Neuronal stem cell (in vitro differentiated cells): ENCODE measurements at regions not wholly inside any gene's neighbourhood (a gene's known extent, or its start where the extent isn't known, plus 50 kb on each side); places are given as distances from the start of the nearest gene placed in this dataset.
A peak's percentile ranks its signal among the peaks of the same experiment; 100 is the strongest.

Experiments
- DNase-seq: peaks from one replicate; pipeline ENCODE4 v3.0.0-alpha.2; 2013; ENCODE audit warnings: low spot score
- H2AFZ ChIP-seq: one replicate; pipeline ENCODE4 v1.6.1; 2013; ENCODE audit warnings: mild to moderate bottlenecking, low read length, inconsistent platforms
- H2AK5ac ChIP-seq: 2 replicates; pipeline ENCODE4 v1.6.1; 2013; ENCODE audit warnings: low read depth, mild to moderate bottlenecking, inconsistent platforms, low read length, moderate library complexity, mixed read lengths
- H2BK120ac ChIP-seq: 2 replicates; pipeline ENCODE4 v1.6.1; 2013; ENCODE audit warnings: low read depth, mild to moderate bottlenecking, inconsistent platforms, low read length, moderate library complexity, mixed read lengths
- H2BK12ac ChIP-seq: one replicate; pipeline ENCODE4 v1.6.1; 2013; ENCODE audit warnings: low read length, inconsistent platforms
- H2BK15ac ChIP-seq: 2 replicates; pipeline ENCODE4 v1.6.1; 2013; ENCODE audit warnings: mild to moderate bottlenecking, low read length, inconsistent platforms, mixed read lengths
- H2BK5ac ChIP-seq: one replicate; pipeline ENCODE4 v1.6.1; 2013; ENCODE audit warnings: inconsistent platforms, mild to moderate bottlenecking, low read length, moderate library complexity
- H3K14ac ChIP-seq: one replicate; pipeline ENCODE4 v1.6.1; 2013; ENCODE audit warnings: low read length, inconsistent platforms
- H3K18ac ChIP-seq: 2 replicates; pipeline ENCODE4 v1.6.1; 2013; ENCODE audit warnings: low read length, inconsistent platforms
- H3K23ac ChIP-seq: 2 replicates; pipeline ENCODE4 v1.6.1; 2013; ENCODE audit warnings: low read depth, mild to moderate bottlenecking, mixed read lengths, low read length, inconsistent platforms; ENCODE audit not compliant: poor library complexity
- H3K27ac ChIP-seq: replicated peaks from 3 replicates; pipeline ENCODE4 v1.5.1; 2013; ENCODE audit warnings: low read length, inconsistent platforms
- H3K27me3 ChIP-seq, 3 experiments: 2 replicates each; pipeline ENCODE4 v1.6.1; 2013; ENCODE audit warnings: low read length in 3 of 3, mild to moderate bottlenecking in 2 of 3, inconsistent platforms in 1 of 3, low read depth in 1 of 3, mixed read lengths in 1 of 3, moderate library complexity in 1 of 3; ENCODE audit not compliant: control insufficient read depth in 3 of 3, insufficient read depth in 3 of 3
- H3K36me3 ChIP-seq, 2 donors: replicated peaks in 1 of 2; 2 replicates each; pipeline ENCODE4 v1.6.1; 2013; ENCODE audit warnings: low read length in 2 of 2; ENCODE audit not compliant: control insufficient read depth in 2 of 2, insufficient read depth in 2 of 2
- H3K4ac ChIP-seq: 2 replicates; pipeline ENCODE4 v1.6.1; 2013; ENCODE audit warnings: inconsistent platforms, mild to moderate bottlenecking, low read length, moderate library complexity
- H3K4me1 ChIP-seq, 2 donors: 1 replicate in 1 of 2; 2 replicates in 1 of 2; pipeline ENCODE4 v1.6.1; 2013; ENCODE audit warnings: low read length in 2 of 2, low read depth in 1 of 2; ENCODE audit not compliant: control insufficient read depth in 2 of 2, insufficient read depth in 1 of 2
- H3K4me2 ChIP-seq: one replicate; pipeline ENCODE4 v1.6.1; 2013; ENCODE audit warnings: mild to moderate bottlenecking, low read length, inconsistent platforms; ENCODE audit not compliant: insufficient read depth, poor library complexity, severe bottlenecking
- H3K4me3 ChIP-seq, 2 donors: 2 replicates each; pipeline ENCODE4 v1.5.1; 2013; ENCODE audit warnings: low read length in 2 of 2, mild to moderate bottlenecking in 2 of 2, inconsistent platforms in 1 of 2, moderate library complexity in 1 of 2
- H3K79me1 ChIP-seq: one replicate; pipeline ENCODE4 v1.6.1; 2013; ENCODE audit warnings: low read depth, mild to moderate bottlenecking, inconsistent platforms, low read length, moderate library complexity
- H3K9ac ChIP-seq: one replicate; pipeline ENCODE4 v1.6.1; 2013; ENCODE audit warnings: mild to moderate bottlenecking, low read depth, low read length, inconsistent platforms; ENCODE audit not compliant: poor library complexity
- H3K9me3 ChIP-seq, 2 donors: replicated peaks in 1 of 2; 2 replicates each; pipeline versions ENCODE3 to v1.6.1; 2013; ENCODE audit warnings: low read length in 2 of 2, mild to moderate bottlenecking in 2 of 2, inconsistent platforms in 1 of 2, low read depth in 1 of 2, mixed read lengths in 1 of 2, moderate library complexity in 1 of 2; ENCODE audit not compliant: control insufficient read depth in 2 of 2, insufficient read depth in 1 of 2
- H4K8ac ChIP-seq: one replicate; pipeline ENCODE4 v1.6.1; 2013; ENCODE audit warnings: low read depth, mild to moderate bottlenecking, inconsistent platforms, low read length, moderate library complexity
- H4K91ac ChIP-seq: one replicate; pipeline ENCODE4 v1.6.1; 2013; ENCODE audit warnings: low read length, low read depth, mild to moderate bottlenecking, inconsistent platforms; ENCODE audit not compliant: poor library complexity
- WGBS, 2 donors: extraction: QIAGEN DNeasy Blood & Tissue Kit; methylation state at CpG; one replicate each; pipeline ENCODE4 v1.1.7; 2013; ENCODE audit warnings: missing lambda C conversion rate in 2 of 2, mixed read lengths in 1 of 2; ENCODE audit not compliant: insufficient read length in 2 of 2, insufficient replicate concordance in 1 of 2; ENCODE audit errors: extremely low coverage in 2 of 2; 5-methylcytosine and 5-hydroxymethylcytosine counted together

DNA sequence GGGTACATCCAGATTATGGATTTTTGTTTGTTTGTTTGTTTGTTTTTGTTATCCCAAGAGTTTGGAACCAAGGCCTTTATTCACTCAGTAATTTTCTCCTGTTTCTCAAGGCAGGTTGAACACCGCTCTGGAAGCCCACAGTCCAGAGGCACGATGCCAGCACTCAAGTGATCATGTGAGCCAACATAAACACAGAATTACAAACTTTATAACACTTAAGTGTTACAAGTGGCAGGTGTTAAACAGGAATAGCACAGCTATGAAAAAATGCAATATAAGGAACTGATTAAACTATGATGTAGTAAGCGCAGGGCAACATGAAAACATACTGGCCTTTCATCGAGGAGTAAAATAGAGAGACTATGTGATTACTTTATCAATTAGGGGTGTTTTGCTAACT, 1885.8 kb upstream of the SEL1L start:
- no peaks in the 10 kb centered on the region for H3K27me3 ChIP-seq
- H2AK5ac ChIP-seq = no peak overlapping the region
- WGBS, 2 donors = no CpG with 5 or more reads among the region's 4 CpGs
- no peaks in the 10 kb centered on the region for H3K9me3 ChIP-seq
- H2AFZ ChIP-seq = peak overlapping the region; percentile 6
- H2BK5ac ChIP-seq = no peak overlapping the region
- DNase-seq = no peak
- H2BK120ac ChIP-seq = no peak overlapping the region
- H3K36me3 ChIP-seq = no peaks in the 10 kb centered on the region
- no peak overlapping the region for H3K9ac ChIP-seq
- H3K18ac ChIP-seq = no peak overlapping the region
- no peak overlapping the region for H2BK15ac ChIP-seq
- no peak overlapping the region for H3K14ac ChIP-seq
- H3K4ac ChIP-seq = no peak overlapping the region
- H4K8ac ChIP-seq = no peak overlapping the region
- H4K91ac ChIP-seq = no peak overlapping the region
- no peak overlapping the region for H3K4me3 ChIP-seq
- H3K79me1 ChIP-seq = no peaks in the 10 kb centered on the region
- peaks cover 1 to 13% of the 10 kb centered on the region in 2 donors for H3K4me1 ChIP-seq
- H2BK12ac ChIP-seq = no peak overlapping the region
- no peak overlapping the region for H3K23ac ChIP-seq
- H3K27ac ChIP-seq = no peak overlapping the region
- no peak overlapping the region for H3K4me2 ChIP-seq

DNA sequence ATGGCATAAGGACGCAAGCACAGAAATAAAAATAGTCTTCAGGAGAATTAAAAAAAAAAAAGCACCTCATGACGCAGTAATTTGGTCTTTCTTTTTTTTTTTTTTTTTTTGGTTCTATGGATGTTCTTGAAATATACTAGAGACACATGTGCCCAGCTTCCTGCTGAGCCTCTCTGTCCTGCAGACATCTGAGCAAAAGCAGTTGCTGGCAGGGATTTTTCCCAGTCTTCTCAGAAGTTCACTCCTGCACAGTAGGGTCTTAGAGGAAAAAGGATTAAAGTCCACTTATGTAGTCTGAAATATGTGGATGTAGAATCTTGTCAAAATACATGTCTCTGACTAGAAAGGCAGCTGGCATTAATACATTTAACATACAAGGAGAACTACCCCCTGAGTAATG, 1888.1 kb upstream of the SEL1L start:
- Histone ChIP-seq H3K14ac (no peak overlapping the region), H2AK5ac (no peak overlapping the region), H3K27me3 (no peaks in the 10 kb centered on the region), H2BK15ac (no peak overlapping the region), H4K8ac (no peak overlapping the region), H3K23ac (no peak overlapping the region), H2AFZ (peak overlapping the region; percentile 21), H3K4me3 (no peak overlapping the region), H3K4ac (no peak overlapping the region), H3K9me3 (no peaks in the 10 kb centered on the region), H3K4me1 (peaks cover 1 to 13% of the 10 kb centered on the region in 2 donors), H2BK120ac (no peak overlapping the region), H3K79me1 (no peaks in the 10 kb centered on the region), H3K4me2 (no peak overlapping the region), H3K36me3 (no peaks in the 10 kb centered on the region), H2BK12ac (no peak overlapping the region), H3K9ac (no peak overlapping the region), H2BK5ac (no peak overlapping the region), H3K18ac (no peak overlapping the region), H3K27ac (no peak overlapping the region), H4K91ac (no peak overlapping the region)
- DNase-seq = no peak
- no CpG with 5 or more reads among the region's 2 CpGs for WGBS, 2 donors

DNA sequence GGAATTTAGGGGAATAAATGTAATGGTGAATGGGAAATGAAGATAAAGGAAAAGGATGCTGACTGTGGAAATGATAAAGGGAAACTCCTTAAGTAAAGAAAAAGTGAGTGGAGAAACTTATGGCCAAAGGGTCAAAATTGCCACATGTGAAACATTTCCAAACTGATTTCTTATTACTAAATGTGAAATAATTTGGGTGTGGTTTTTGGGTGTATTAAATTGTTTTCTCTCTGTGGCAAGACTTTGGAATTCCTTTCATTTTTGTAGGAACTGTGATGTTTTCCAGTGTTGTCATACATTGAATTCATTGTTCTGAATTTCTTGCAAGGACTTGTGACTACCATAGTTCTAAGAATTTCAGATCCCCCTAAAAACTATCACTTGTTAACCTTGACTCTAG, 1891.5 kb upstream of the SEL1L start:
- Histone ChIP-seq H2BK12ac (no peak overlapping the region), H3K27ac (no peak overlapping the region)

DNA sequence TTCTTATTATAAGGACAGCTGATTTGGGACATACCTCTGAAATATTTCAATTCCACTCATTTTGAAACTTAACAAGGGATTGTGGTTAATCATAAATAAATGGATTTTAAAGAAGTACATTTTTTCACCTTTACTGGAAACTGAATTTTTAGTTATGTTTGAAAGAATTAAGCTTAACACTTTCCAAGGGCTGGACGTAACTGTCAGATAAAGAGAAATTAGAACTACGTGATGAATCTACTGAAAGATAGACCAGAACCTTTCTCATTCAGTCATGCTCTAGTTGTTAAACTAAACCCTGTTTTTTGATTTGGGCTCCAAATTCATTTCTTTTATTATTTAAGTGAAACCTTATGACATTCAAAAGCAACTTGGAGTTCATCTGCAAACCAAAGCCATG, 1892.1 kb upstream of the SEL1L start:
- DNase-seq = no peak
- H3K23ac ChIP-seq = no peak overlapping the region
- H3K4me2 ChIP-seq = no peak overlapping the region
- H3K9me3 ChIP-seq = no peaks in the 10 kb centered on the region
- no peak overlapping the region for H3K14ac ChIP-seq
- H2BK12ac ChIP-seq = no peak overlapping the region
- H2BK15ac ChIP-seq = no peak overlapping the region
- no peak overlapping the region for H2BK120ac ChIP-seq
- no CpG with 5 or more reads among the region's 2 CpGs for WGBS, 2 donors
- no peak overlapping the region for H2AK5ac ChIP-seq
- no peak overlapping the region for H4K91ac ChIP-seq
- H3K27me3 ChIP-seq = no peaks in the 10 kb centered on the region
- no peak overlapping the region for H2AFZ ChIP-seq
- no peak overlapping the region for H2BK5ac ChIP-seq
- H3K4ac ChIP-seq = no peak overlapping the region
- H3K18ac ChIP-seq = no peak overlapping the region
- H3K36me3 ChIP-seq = no peaks in the 10 kb centered on the region
- H3K27ac ChIP-seq = no peak overlapping the region
- H3K79me1 ChIP-seq = no peaks in the 10 kb centered on the region
- no peak overlapping the region for H3K9ac ChIP-seq
- H3K4me1 ChIP-seq = peaks cover 1 to 13% of the 10 kb centered on the region in 2 donors
- no peak overlapping the region for H3K4me3 ChIP-seq
- H4K8ac ChIP-seq = no peak overlapping the region

More for the DNA sequence above, 1891.5 kb upstream of the SEL1L start:
- no peak overlapping the region for H2BK120ac ChIP-seq
- no peak overlapping the region for H2AK5ac ChIP-seq
- no peak overlapping the region for H3K4me2 ChIP-seq
- no peak overlapping the region for H2AFZ ChIP-seq
- DNase-seq = no peak
- no peaks in the 10 kb centered on the region for H3K27me3 ChIP-seq
- H3K4ac ChIP-seq = no peak overlapping the region
- H2BK5ac ChIP-seq = no peak overlapping the region
- no peak overlapping the region for H3K14ac ChIP-seq
- H3K9ac ChIP-seq = no peak overlapping the region
- no peak overlapping the region for H3K4me3 ChIP-seq
- no peaks in the 10 kb centered on the region for H3K9me3 ChIP-seq
- H4K8ac ChIP-seq = no peak overlapping the region
- H3K18ac ChIP-seq = no peak overlapping the region
- H2BK15ac ChIP-seq = no peak overlapping the region
- peaks cover 1 to 13% of the 10 kb centered on the region in 2 donors for H3K4me1 ChIP-seq
- no peaks in the 10 kb centered on the region for H3K79me1 ChIP-seq
- H4K91ac ChIP-seq = no peak overlapping the region
- no peaks in the 10 kb centered on the region for H3K36me3 ChIP-seq
- no peak overlapping the region for H3K23ac ChIP-seq
